HG03025 (cell line): ENCODE measurements at regions not wholly inside any gene's neighbourhood (a gene's known extent, or its start where the extent isn't known, plus 50 kb on each side); places are given as distances from the start of the nearest gene placed in this dataset.

Source experiments
- ATAC-seq: cut with Tn5 transposase; IDR thresholded peaks from one replicate; pipeline ENCODE4 v1.9.1; 2021; ENCODE audit warnings: mild to moderate bottlenecking, moderate library complexity; ENCODE audit not compliant: unreplicated experiment, low FRiP score

DNA sequence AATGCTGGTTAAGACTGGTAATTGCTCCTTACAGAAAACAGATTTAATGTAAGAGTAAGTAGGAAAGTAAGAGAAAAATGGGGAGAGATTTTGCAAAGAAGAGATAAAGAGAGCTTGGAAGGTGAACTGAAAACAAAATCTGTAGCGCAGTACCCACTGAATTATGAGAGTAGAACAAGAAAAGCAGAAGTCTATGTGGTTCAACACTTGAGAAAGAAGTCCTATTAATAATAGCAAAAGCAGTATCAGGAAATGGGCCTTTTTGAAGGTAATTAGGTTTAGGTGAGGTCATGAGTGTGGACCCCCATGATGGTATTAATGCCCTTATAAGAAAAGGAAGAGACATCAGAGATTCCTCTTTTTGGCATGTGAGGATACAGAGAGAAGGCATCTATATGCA, 460.6 kb downstream of the CETN3 start:
- no peak for ATAC-seq

DNA sequence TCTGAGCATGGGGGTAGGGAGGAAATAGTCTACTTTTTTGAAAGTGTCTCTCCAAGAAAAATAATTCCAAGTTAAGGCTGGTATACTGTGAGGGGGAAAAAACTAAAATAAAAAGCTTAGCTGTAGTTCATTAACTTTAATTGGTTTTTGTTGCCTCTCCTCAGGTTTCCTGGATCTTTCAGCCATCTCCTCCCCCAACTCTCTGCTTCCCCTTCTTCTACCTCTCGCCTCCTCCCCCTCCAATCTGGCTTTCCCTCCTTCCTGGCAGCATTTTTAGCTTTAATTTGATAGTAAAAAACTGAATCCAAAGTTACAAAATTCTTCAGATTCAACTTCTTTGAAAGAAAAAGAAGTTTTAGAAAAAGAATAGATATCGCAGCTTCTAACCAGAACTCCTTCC, 462.6 kb downstream of the CETN3 start:
- no peak for ATAC-seq

DNA sequence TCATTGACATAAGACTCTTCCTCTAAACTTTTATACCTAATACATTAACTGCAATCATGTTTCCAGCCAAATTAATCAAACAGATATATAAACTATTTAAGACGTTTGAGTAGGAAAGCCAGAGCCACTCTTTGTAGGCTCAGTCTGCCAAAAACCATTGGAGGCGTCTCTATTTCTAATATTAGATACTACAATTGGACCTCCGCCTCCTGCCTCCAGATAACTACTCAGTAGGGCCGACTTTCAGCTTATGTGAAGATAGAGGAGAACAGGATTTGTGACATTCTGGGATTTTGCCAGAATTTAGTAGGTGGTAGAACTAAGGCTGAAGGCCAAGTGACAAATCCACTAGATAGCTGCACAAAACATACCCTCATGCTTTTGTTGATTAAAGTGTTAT, 463.0 kb downstream of the CETN3 start:
- no peak for ATAC-seq

DNA sequence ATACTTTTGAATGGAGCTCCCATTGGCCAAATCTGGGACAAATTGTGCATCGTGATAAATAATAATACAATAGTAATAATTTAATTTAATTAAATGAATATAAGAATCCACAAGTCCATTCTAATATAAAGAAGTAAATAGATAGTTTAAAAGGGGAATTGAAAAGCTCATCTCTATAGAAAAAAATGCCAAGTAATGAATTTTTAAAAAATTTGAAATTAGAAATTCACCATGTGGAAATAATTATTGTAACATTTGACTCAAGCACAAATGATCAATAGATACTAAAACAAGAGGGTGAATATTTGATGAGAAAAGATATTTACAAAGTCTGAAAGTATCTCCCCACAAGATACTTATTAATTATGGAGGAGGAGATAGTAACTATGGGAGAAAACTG, 467.4 kb downstream of the CETN3 start:
- no peak for ATAC-seq

DNA sequence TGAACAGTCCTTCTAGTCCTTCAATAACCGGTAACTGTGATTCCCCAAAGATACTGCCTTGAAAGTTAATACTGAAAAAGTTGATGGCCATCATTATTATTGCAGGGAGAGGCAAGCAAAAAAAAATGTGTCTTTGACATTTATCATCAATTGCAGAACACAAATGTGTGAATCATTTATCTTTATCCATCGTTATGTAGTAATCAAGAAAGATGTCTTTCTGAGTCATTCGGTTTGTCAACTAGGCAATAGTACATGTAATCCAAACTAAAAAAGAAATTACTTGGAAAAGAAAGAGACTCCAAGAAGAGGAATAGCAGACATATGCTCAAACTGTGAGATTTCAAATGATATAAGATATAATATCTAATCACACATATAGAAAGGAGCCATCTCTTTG, 473.0 kb downstream of the CETN3 start:
- no peak for ATAC-seq

DNA sequence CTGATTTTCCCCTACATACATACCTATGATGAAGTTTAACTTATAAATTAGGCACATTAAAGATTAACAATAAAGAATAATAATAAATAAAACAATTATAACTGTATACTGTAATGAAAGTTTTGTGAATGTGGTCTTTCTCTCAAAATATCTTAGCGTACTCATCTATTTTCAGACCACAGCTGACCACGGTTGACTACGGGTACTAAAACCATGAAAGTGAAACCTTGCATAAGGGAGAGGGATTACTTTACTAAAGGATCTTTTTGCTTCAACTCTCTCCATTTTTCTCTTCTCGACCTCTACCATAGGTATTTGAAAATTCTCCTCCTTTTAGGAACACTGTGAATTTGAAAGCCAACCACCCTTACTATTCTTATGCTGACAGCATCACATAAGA, 475.5 kb downstream of the CETN3 start:
- ATAC-seq: no peak

DNA sequence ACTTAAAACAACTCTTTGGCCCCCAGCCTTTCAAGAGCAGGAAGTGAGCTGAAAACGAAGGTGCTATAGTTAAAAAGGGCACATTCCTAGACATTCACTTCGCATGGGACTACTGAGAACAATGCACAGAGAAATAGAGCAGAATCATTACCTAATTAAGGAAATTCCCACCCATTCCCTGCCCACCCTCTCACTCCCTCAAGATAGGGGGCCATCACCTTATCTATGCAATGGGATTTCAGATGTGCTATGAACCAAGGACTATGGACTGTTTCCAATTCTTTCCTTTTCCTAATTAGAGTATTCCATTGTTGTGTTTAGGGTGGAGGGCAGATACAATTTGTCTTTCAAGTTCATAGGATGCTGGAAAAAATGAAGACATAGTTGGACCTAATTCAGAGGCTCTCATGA, 476.8 kb downstream of the CETN3 start:
- no peak for ATAC-seq

DNA sequence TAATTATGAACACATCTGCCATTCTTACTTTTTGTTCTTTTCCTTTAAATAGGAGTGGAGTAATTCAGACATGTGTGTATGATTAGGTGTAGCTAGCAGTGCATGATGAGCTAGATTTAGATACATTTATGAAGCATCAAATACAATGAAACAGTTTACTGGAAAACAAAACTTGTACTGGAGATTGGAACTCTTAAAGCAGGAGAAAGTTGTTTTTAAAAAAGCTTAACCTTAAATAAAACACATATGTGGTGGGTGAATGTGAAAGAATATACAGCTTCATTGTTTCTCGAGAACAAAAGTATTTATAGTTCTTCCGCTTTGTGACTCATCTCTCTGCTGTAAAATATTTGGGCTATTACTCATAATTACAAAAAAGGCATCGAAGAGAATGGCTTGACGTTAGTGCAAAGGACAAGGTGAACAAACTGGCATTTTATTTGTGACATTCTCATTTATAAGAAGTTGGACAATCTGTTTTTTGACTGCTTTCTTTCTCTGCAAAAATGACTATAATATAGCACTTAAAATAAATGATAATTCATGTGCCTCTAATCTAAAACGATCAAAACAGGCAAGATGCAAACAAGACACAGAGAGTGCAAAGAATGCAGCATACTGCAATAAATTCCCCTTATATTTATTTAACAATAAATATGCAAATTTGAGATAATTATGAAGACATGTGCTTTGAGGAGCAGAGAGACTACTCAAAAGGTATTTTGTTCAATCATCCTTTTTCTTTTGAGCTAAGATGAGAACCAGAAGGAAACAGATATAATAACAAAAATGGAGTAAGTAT, 478.8 kb downstream of the CETN3 start:
- ATAC-seq: peak; percentile 80

DNA sequence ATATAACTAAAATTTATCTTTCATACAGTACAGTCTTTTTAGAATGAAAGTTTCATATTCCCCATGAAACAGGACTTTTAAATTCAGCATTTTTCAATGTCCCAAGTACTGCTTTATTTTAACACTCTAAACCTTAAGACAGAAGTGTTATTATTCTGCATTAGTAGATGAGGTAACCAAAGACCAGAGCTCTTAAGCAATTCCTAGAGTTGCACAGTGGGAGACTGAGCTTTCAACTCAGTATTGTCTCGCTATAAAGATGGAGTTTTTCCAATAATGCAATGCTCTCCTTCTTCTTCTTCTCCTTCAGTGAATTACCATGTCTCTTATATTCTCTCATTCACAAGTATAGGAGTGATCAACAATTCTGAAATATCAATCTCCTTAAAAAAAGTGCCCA, 479.7 kb downstream of the CETN3 start:
- ATAC-seq: no peak

DNA sequence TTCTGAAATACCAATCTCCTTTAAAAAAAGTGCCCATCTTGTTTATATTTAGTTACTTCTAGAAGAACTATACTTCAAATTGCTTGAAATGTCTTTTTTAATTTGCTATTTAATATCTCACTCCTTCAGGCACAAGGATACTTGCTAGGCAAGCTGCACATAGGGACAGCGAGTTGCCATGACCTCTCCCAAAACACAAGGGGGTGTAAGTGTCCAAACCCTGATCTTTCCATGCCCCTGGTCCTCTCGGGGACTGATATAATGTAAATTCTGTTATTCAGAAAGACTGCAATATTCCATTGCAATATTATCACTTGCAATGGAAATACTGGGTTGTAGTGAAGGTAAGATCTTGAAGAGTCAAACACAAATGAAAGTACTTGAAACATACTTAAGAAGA, 480.4 kb downstream of the CETN3 start:
- ATAC-seq: no peak

DNA sequence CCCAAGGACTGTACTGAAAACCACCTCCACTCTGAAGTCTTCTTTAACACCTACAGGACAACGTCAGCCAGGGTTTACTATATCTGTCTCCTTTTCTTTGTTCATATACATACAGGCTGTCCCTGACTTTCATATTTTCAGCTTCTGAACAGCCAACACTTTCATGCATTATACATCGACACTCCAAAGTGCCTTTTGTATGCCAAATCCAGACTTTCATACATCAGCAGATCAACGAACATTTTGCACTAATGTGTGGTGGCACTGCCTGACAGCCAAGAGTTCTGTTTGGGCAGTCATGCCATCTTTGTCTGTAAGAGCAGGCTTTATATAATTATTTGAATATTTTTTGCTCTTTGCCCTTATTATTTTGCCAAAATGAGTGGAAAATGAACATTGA, 487.4 kb downstream of the CETN3 start:
- ATAC-seq: no peak

DNA sequence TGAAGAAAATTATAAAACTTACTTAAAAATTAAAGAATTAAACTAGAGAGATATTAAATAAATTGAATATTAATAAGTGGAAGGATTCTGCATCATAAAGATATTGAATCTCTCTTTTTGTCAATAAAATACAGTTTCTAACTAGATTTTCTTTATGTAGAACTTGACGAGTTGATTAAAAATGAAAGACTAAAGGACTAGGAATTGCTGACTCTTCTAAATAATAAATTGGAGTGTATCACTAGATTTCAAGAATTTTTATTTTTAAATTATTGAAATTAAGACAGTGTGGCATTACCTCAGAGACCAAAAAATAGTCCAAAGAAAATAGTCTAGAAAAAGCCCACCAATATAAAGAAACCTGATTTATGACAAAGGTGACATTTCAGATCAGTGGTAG, 492.4 kb downstream of the CETN3 start:
- no peak for ATAC-seq

DNA sequence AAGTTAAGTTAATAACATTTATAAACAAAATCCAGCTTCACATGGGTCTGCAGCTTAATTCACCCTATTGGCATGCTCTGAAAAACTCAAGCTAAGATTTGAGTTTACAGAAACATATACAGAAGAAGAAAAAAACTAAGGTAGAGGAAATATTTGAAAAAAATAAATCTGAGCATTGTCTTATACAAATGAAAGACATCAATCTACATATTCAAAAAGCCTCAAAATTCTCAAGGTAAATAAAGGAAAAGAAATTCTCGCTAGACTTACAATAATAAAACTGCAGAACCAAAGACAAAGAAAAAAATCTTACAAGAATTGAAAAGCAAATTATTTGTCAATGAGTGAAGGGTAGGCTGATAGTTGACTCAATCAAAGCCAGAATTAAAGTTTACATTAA, 493.4 kb downstream of the CETN3 start:
- no peak for ATAC-seq

DNA sequence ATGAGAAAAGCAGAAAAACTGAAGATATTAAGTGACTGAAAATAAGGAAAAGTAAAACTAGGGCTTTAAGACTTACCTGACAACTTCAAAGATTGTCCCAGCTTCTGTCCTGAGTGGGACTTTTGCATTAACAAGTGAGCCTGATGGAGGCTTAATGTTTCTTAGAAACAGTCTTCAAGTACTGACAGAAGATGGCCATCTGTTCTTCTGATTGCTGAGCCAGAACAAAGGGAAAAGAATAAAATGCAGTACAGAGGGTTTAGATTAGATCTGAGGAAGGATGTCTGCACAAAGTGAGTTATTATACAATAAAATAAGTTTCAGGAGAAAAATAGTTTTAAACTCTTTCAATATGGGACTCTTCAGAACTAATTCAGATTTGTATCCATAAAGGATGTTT, 500.7 kb downstream of the CETN3 start:
- no peak for ATAC-seq

DNA sequence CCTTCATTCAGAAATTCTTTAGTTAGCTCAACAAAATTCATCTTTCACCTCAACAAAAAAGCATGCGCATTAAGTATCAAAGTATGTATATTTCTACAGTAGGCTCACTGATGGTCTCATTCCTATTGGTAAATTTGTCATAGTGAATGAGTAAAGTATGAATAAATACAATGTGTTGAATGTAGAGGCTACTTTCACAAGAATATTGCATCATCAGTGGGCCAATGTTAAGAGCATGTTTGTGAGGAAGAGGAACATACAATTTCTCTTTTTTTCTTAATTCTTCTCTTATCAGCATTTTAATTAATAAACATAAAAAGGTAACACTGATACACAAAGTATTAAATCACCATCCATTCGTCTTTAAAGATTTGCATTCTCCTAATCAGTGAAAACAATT, 505.1 kb downstream of the CETN3 start:
- ATAC-seq: no peak

DNA sequence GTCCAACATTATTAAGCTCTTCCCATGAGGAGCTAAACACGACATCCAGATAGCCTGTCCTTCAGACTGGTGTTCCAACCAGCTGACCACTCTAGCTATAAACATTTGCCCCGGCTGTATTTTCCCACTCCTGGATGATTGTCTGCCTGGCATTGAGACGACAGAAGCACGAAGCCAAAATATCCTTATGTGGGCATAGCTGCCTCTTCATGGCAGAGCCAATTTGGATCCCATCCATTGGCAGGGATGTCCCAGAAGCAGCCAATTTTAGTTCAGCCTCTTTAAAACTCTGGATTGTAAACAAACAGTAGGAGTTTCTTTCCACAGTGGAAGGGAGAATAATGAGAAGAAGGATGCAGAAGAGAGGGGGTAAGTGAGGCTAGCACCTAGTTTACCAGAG, 507.6 kb downstream of the CETN3 start:
- ATAC-seq: no peak

DNA sequence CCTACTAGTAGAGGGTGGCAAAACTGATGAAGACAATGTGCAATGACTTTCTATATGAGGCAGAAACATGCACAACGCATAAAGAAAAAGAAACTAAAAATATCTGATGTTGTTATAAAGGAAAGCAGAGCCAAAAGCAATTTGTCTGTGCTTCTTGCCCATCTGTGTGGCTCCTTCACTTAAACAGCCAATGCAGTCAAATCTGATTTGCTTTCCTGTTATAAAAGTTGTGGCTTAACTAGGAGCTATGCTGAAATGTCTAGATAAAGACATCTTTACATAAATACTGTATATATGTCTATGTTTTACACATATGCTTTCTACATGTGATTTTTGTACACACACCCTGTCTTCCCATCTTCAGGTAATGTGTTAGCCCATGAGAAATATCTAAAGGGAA, 508.2 kb downstream of the CETN3 start:
- no peak for ATAC-seq

DNA sequence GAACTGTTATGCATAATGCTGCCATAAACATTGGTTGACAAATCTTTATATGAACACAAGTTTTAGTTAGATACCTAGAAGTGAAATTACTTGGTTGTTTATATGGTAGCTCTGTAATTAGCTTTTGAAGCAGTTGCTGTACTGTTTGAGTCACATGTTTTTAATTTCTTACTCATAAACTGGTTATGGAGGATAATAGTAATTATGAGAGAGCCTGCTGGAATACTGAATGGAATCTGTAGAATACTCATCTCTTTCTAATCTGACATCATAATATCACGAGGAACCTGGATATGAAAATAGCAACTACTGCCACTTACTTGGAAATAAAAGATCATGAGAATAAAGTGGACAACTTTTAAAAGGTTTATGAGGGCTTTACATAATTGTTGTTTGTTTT, 509.2 kb downstream of the CETN3 start:
- ATAC-seq: no peak

DNA sequence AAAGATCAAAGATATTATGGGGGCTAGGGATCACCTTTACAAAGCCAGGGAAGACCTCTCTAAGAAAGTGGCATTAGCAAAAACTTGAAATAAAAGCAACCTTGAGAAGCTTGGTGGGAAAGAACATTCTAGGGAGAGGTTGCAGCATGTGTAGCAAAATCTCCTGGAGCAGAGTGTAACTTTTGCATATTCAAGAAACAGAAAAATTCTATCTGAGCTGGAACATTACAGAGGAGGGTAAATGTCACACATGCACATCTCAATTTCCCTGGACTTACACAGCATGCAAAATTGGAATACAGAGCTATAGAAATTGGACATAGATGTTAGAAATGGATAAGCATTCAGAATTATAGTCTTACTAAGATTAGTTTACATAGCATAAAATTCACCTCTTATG, 510.0 kb downstream of the CETN3 start:
- no peak for ATAC-seq

DNA sequence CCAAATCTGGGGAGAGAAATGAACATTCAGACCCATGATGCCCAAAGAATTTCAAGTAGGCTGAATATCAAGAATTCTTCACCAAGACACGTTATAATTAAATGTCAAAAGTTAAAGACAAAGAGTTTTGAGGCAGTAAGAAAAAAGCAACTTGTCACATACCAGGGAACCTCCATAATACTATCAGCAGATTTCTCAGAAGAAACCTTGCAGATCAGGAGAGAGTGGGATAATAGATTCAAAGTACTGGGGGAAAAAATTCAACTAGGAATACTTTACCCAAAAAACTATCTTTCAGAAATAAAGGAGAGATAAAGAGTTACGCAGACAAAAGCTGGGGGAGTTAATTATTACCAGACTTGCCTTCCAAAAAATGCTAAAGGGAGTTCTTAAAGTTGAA, 516.0 kb downstream of the CETN3 start:
- no peak for ATAC-seq

DNA sequence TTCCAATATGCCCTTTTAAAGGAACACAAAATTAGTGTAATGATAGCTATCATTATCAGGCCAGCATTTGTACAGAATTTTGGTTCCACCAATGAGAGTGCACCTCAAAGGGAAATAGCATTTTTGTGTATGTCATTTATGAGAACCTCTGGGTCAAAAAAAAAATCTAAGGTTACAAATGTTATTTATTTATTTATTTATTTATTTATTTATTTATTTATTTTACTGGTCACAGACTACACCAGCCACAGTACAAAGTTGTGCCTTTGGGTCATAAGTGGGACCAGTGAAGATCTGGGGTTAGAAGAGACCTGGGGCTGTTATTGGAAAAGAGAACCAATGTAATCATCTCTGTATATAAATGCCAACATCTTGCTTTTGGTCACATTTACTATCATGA, 523.9 kb downstream of the CETN3 start:
- no peak for ATAC-seq

DNA sequence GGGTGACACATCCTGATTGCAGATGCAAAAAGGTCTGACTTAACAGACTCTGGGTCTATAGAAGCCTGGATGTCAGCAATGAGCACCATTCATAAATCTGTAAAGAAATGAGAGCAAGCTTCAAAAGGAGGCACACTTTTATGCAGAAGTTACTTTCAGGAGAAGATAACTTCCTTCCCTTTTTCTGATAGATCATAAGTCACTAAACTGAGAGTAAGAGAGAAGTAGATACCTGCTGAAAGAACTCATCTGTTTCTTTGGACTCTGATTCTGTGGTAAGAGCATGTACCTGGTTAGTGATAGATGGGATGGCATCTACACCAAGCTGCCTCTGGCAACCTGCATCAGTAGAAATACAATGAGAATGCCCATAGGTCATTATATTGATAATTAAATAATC, 525.6 kb downstream of the CETN3 start:
- no peak for ATAC-seq
